ENCODE measurements at regions not wholly inside any gene's neighbourhood (a gene's known extent, or its start where the extent isn't known, plus 50 kb on each side); places are given as distances from the start of the nearest gene placed in this dataset.

GRCh38 chr13:48879854-48880253 is 95.9 kb upstream of the FNDC3A start:
- Histone ChIP-seq H2BK20ac (ENCODE audit: low read length) (no peak overlapping the region), H2BK12ac (ENCODE audit: low read depth, low read length) (no peak overlapping the region), H3K23me2 (ENCODE audit: low read depth, low read length) (no peaks in the 10 kb centered on the region; the same call in 1 of the 2 replicates), H3K9ac (replicated peaks in 1 of 4; ENCODE audit: extremely low read depth in 1 of 4, low read depth in 3 of 4, low read length in 3 of 4) (no peak overlapping the region), H4K91ac (replicated peaks; ENCODE audit: insufficient read length, low read length) (no peak overlapping the region), H2BK15ac (ENCODE audit: low read length) (no peak overlapping the region), H2AFZ (ENCODE audit: low read length) (no peak overlapping the region), H3K27ac (ENCODE audit: low read depth, low read length) (no peak overlapping the region), H2AK5ac (ENCODE audit: low read depth, low read length) (no peak overlapping the region), H4K20me1 (replicated peaks in 1 of 2; ENCODE audit: control insufficient read depth in 1 of 2, insufficient read depth in 2 of 2, low read length in 2 of 2) (no peaks in the 10 kb centered on the region), H3K4me1 (replicated peaks in 1 of 4; ENCODE audit: control insufficient read depth in 3 of 4, insufficient read depth in 4 of 4, low read length in 3 of 4) (peaks cover 9 to 14% (median 11%) of the 10 kb centered on the region in 4 experiments), H3K23ac (ENCODE audit: insufficient read length) (no peak overlapping the region), H3K14ac (ENCODE audit: insufficient read length) (no peak overlapping the region), H3K4ac (replicated peaks; ENCODE audit: insufficient read length, low read depth, low read length) (no peak overlapping the region), H4K5ac (ENCODE audit: insufficient read length, low read depth, low read length) (no peak overlapping the region), H3K56ac (replicated peaks; ENCODE audit: insufficient read length, low read depth, low read length) (no peak overlapping the region), H4K8ac (ENCODE audit: extremely low read depth, insufficient read depth, low read length) (no peak overlapping the region), H2BK5ac (ENCODE audit: low read depth, low read length) (no peak overlapping the region), H2BK120ac (replicated peaks; ENCODE audit: low read depth, low read length) (no peak overlapping the region), H3K9me3 (ENCODE audit: insufficient read depth in 2 of 2, low read depth in 1 of 2, low read length in 1 of 2) (no peaks in the 10 kb centered on the region), H3K36me3 (ENCODE audit: control insufficient read depth in 2 of 4, insufficient read depth in 4 of 4, low read length in 3 of 4) (no peaks in the 10 kb centered on the region), H3K4me3 (ENCODE audit: extremely low read depth in 1 of 4, insufficient read depth in 2 of 4, low read depth in 3 of 4, low read length in 4 of 4) (no peak overlapping the region), H3K18ac (ENCODE audit: extremely low read depth, low read length) (no peak overlapping the region), H3K79me2 (ENCODE audit: control insufficient read depth in 1 of 2, insufficient read depth in 2 of 2, low read length in 2 of 2) (no peaks in the 10 kb centered on the region), H3K79me1 (ENCODE audit: low read depth, low read length) (no peaks in the 10 kb centered on the region), H3K27me3 (replicated peaks in 1 of 4; ENCODE audit: control insufficient read depth in 3 of 4, extremely low read depth in 1 of 4, insufficient read depth in 3 of 4, low read length in 3 of 4) (peaks cover 4 to 38% (median 20%) of the 10 kb centered on the region in 4 experiments), H3K4me2 (ENCODE audit: insufficient read depth in 1 of 2, low read depth in 2 of 2, low read length in 2 of 2) (no peak overlapping the region)
- TF ChIP-seq TAF7 (optimal IDR thresholded peaks at IDR 0.05; ENCODE audit: borderline replicate concordance, low read depth, low read length) (no peak), FOSL1 (IDR thresholded peaks at IDR 0.05; ENCODE audit: insufficient read depth, low read depth, low read length) (no peak), KDM1A (IDR thresholded peaks at IDR 0.05; ENCODE audit: borderline replicate concordance, low read length) (no peak), EGR1 (IDR thresholded peaks at IDR 0.05; ENCODE audit: borderline replicate concordance, low read depth, low read length) (no peak), TBP (IDR thresholded peaks at IDR 0.05; ENCODE audit: low read depth, low read length) (no peak)
- POLR2A ChIA-PET (ENCODE audit: partially characterized antibody): no interaction called here
- FAIRE-seq (no peak), DNase-seq (ENCODE audit: low read depth in 1 of 2, low spot score in 2 of 2) (no peak)
- WGBS, 2 experiments (ENCODE audit: extremely low coverage in 1 of 2, insufficient coverage in 1 of 2, insufficient read length in 1 of 2, insufficient replicate concordance in 2 of 2, low coverage in 1 of 2, low lambda C conversion rate in 2 of 2, missing lambda C conversion rate in 1 of 2): 83% methylated on average over 7 of the region's 7 CpGs; no CpG with 5 or more reads in 1 of the 2 experiments
- CTCF ChIA-PET (ENCODE audit: partially characterized antibody): no interaction called here
